ENCODE measurements at regions not wholly inside any gene's neighbourhood (a gene's known extent, or its start where the extent isn't known, plus 50 kb on each side); places are given as distances from the start of the nearest gene placed in this dataset.

GRCh38 chr2:180319586-180320405, 312.7 kb upstream of the CWC22 start:
- Histone ChIP-seq H3K4me3 (no peak overlapping the region), H3K4me1 (no peaks in the 10 kb centered on the region), H3K27ac (no peak overlapping the region), H3K9me3 (no peaks in the 10 kb centered on the region), H3K27me3 (no peaks in the 10 kb centered on the region), H3K36me3 (replicated peaks in 1 of 2; ENCODE audit: insufficient read depth in 1 of 2, low read depth in 2 of 2) (no peaks in the 10 kb centered on the region)
- TF ChIP-seq POLR2A (IDR thresholded peaks at IDR 0.05) = no peak
- no peak for TF ChIP-seq CTCF (IDR thresholded peaks at IDR 0.05)
- DNase-seq (no peak), ATAC-seq (no peak)
- intact Hi-C loops (cut with DNase I) = no loop called here

- ATAC-seq (no peak), DNase-seq (no peak)
- 38 to 42% methylated on average over 2 of the region's 2 CpGs for WGBS, 2 donors
- no peaks in the 10 kb centered on the region for H3K27me3 ChIP-seq
- no peak for TF ChIP-seq POLR2A (IDR thresholded peaks at IDR 0.05)
- TF ChIP-seq CTCF (IDR thresholded peaks at IDR 0.05) = no peak
- H3K4me1 ChIP-seq = no peaks in the 10 kb centered on the region
- intact Hi-C loops (cut with DNase I) = no loop called here
- H3K4me3 ChIP-seq = no peak overlapping the region
- no peaks in the 10 kb centered on the region for H3K9me3 ChIP-seq
- no peaks in the 10 kb centered on the region for H3K36me3 ChIP-seq (replicated peaks in 1 of 2; ENCODE audit: insufficient read depth in 1 of 2, low read depth in 2 of 2)
- no peak overlapping the region for H3K27ac ChIP-seq
These were observed 307.0 kb upstream of the CWC22 start for GRCh38 chr2:180314086-180314485.

GRCh38 chr2:180312542-180312941, 305.4 kb upstream of the CWC22 start:
- H3K4me1 ChIP-seq = no peaks in the 10 kb centered on the region
- H3K27ac ChIP-seq = no peak overlapping the region
- no peaks in the 10 kb centered on the region for H3K27me3 ChIP-seq
- TF ChIP-seq CTCF (IDR thresholded peaks at IDR 0.05) = no peak
- no peaks in the 10 kb centered on the region for H3K36me3 ChIP-seq (replicated peaks in 1 of 2; ENCODE audit: insufficient read depth in 1 of 2, low read depth in 2 of 2)
- ATAC-seq = no peak
- no peak overlapping the region for H3K4me3 ChIP-seq
- intact Hi-C loops (cut with DNase I) = no loop called here
- H3K9me3 ChIP-seq = no peaks in the 10 kb centered on the region
- no peak for DNase-seq

GRCh38 chr2:180307096-180307495, 300.0 kb upstream of the CWC22 start:
- Histone ChIP-seq H3K27me3 (no peaks in the 10 kb centered on the region), H3K27ac (no peak overlapping the region), H3K4me3 (no peak overlapping the region), H3K9me3 (no peaks in the 10 kb centered on the region), H3K36me3 (replicated peaks in 1 of 2; ENCODE audit: insufficient read depth in 1 of 2, low read depth in 2 of 2) (no peaks in the 10 kb centered on the region), H3K4me1 (no peaks in the 10 kb centered on the region)
- intact Hi-C loops (cut with DNase I) = no loop called here
- WGBS, 2 donors = 76 to 84% methylated on average over 1 of the region's 1 CpG
- no peak for ATAC-seq
- no peak for DNase-seq
- TF ChIP-seq CTCF (IDR thresholded peaks at IDR 0.05) (no peak), POLR2A (IDR thresholded peaks at IDR 0.05) (no peak)

GRCh38 chr2:180306346-180306745, 299.2 kb upstream of the CWC22 start:
- H3K27me3 ChIP-seq = no peaks in the 10 kb centered on the region
- TF ChIP-seq POLR2A (IDR thresholded peaks at IDR 0.05) = no peak
- TF ChIP-seq CTCF (IDR thresholded peaks at IDR 0.05) = no peak
- WGBS, 2 donors = 37 to 53% methylated on average over 2 of the region's 2 CpGs
- intact Hi-C loops (cut with DNase I) = no loop called here
- H3K9me3 ChIP-seq = no peaks in the 10 kb centered on the region
- no peaks in the 10 kb centered on the region for H3K4me1 ChIP-seq
- DNase-seq = no peak
- no peak overlapping the region for H3K4me3 ChIP-seq
- no peak overlapping the region for H3K27ac ChIP-seq
- ATAC-seq = no peak
- H3K36me3 ChIP-seq (replicated peaks in 1 of 2; ENCODE audit: insufficient read depth in 1 of 2, low read depth in 2 of 2) = no peaks in the 10 kb centered on the region
